H1 (cell line): ENCODE measurements at regions not wholly inside any gene's neighbourhood (a gene's known extent, or its start where the extent isn't known, plus 50 kb on each side); places are given as distances from the start of the nearest gene placed in this dataset.

Experiments
- CTCF ChIA-PET: fragments of 300-600 bp; sonication (Branson Sonifier 250); formaldehyde crosslinking; loops from one replicate; lab custom pipeline; 2021; ENCODE audit not compliant: partially characterized antibody; lab: Charles Lee
- POLR2A ChIA-PET: fragments of 300-600 bp; sonication (Branson Sonifier 250); formaldehyde crosslinking; loops from one replicate; lab custom pipeline; 2021; ENCODE audit warnings: inconsistent platforms; ENCODE audit not compliant: partially characterized antibody; lab: Charles Lee
- DNase-seq, 2 experiments: peaks; one replicate each; pipeline versions ENCODE4 v3.0.0 to v3.0.0-alpha.2; 2010 to 2022; ENCODE audit warnings: low spot score in 2 of 2, low read depth in 1 of 2, mixed read lengths in 1 of 2
- FAIRE-seq: peaks from 2 replicates; lab custom pipeline; 2011; peaks lifted over from hg19 to GRCh38; lab: Jason Lieb, UNC
- H2AFZ ChIP-seq: 2 replicates; pipeline ENCODE4 v1.8.1; 2012; ENCODE audit warnings: low read length, inconsistent platforms
- H2AK5ac ChIP-seq: 2 replicates; pipeline ENCODE4 v1.6.1; 2013; ENCODE audit warnings: low read depth, low read length
- H2BK120ac ChIP-seq: replicated peaks from 2 replicates; pipeline ENCODE3; 2013; ENCODE audit warnings: low read depth, low read length, inconsistent platforms
- H2BK12ac ChIP-seq: 2 replicates; pipeline ENCODE4 v1.6.1; 2013; ENCODE audit warnings: low read depth, low read length
- H2BK15ac ChIP-seq: 2 replicates; pipeline ENCODE4 v1.6.1; 2013; ENCODE audit warnings: low read length
- H2BK20ac ChIP-seq: 2 replicates; pipeline ENCODE4 v1.6.1; 2013; ENCODE audit warnings: low read length
- H2BK5ac ChIP-seq: 2 replicates; pipeline ENCODE4 v1.6.1; 2013; ENCODE audit warnings: low read depth, low read length
- H3K14ac ChIP-seq: 2 replicates; pipeline ENCODE4 v1.6.1; 2013; ENCODE audit warnings: inconsistent platforms; ENCODE audit not compliant: insufficient read length
- H3K18ac ChIP-seq: 2 replicates; pipeline ENCODE4 v1.6.1; 2013; ENCODE audit warnings: low read length; ENCODE audit errors: extremely low read depth
- H3K23ac ChIP-seq: 2 replicates; pipeline ENCODE4 v1.6.1; 2013; ENCODE audit warnings: inconsistent platforms; ENCODE audit not compliant: insufficient read length
- H3K23me2 ChIP-seq: 2 replicates; pipeline ENCODE4 v1.6.1; 2013; ENCODE audit warnings: low read depth, low read length
- H3K27ac ChIP-seq: 2 replicates; pipeline ENCODE4 v1.6.1; 2011; ENCODE audit warnings: low read depth, low read length, inconsistent platforms
- H3K27me3 ChIP-seq, 4 experiments: replicated peaks in 1 of 4; 1 replicate in 1 of 4; 2 replicates in 3 of 4; pipeline versions ENCODE4 v1.6.1 to v1.8.1; 2011 to 2013; ENCODE audit warnings: low read length in 3 of 4, mild to moderate bottlenecking in 3 of 4, inconsistent platforms in 2 of 4, mixed read lengths in 2 of 4, moderate library complexity in 1 of 4; ENCODE audit not compliant: control insufficient read depth in 3 of 4, insufficient read depth in 3 of 4; ENCODE audit errors: extremely low read depth in 1 of 4
- H3K36me3 ChIP-seq, 4 experiments: 2 replicates each; pipeline versions ENCODE4 v1.6.1 to v1.8.1; 2011 to 2013; ENCODE audit warnings: mild to moderate bottlenecking in 4 of 4, low read length in 3 of 4, moderate library complexity in 2 of 4, control low read depth in 1 of 4, inconsistent platforms in 1 of 4; ENCODE audit not compliant: insufficient read depth in 4 of 4, control insufficient read depth in 2 of 4
- H3K4ac ChIP-seq: replicated peaks from 2 replicates; pipeline ENCODE3; 2013; ENCODE audit warnings: low read length, low read depth, mixed read lengths, inconsistent platforms; ENCODE audit not compliant: insufficient read length
- H3K4me1 ChIP-seq, 4 experiments: replicated peaks in 1 of 4; 1 replicate in 1 of 4; 2 replicates in 3 of 4; pipeline versions ENCODE4 v1.6.1 to v1.8.1; 2011 to 2013; ENCODE audit warnings: low read length in 3 of 4, inconsistent platforms in 2 of 4, mixed read lengths in 1 of 4; ENCODE audit not compliant: insufficient read depth in 4 of 4, control insufficient read depth in 3 of 4
- H3K4me2 ChIP-seq, 2 experiments: 2 replicates each; pipeline versions ENCODE4 v1.6.1 to v1.8.1; 2011 to 2013; ENCODE audit warnings: low read depth in 2 of 2, low read length in 2 of 2, control low read depth in 1 of 2, inconsistent platforms in 1 of 2, mild to moderate bottlenecking in 1 of 2; ENCODE audit not compliant: insufficient read depth in 1 of 2
- H3K4me3 ChIP-seq, 4 experiments: fragments of 200-600, 300-600 bp in 1 of 4; sonication (generic), shearing (Covaris generic), sonication (Bioruptor Twin) in 1 of 4; 2 replicates each; pipeline versions ENCODE4 v1.5.1 to v1.8.1; 2011 to 2016; ENCODE audit warnings: low read length in 4 of 4, low read depth in 3 of 4, control low read depth in 2 of 4, inconsistent platforms in 2 of 4, mild to moderate bottlenecking in 2 of 4, mixed read lengths in 1 of 4, moderate library complexity in 1 of 4; ENCODE audit not compliant: insufficient read depth in 2 of 4; ENCODE audit errors: extremely low read depth in 1 of 4
- H3K56ac ChIP-seq: replicated peaks from 2 replicates; pipeline ENCODE3; 2013; ENCODE audit warnings: low read depth, mild to moderate bottlenecking, mixed read lengths, low read length, inconsistent platforms; ENCODE audit not compliant: insufficient read length
- H3K79me1 ChIP-seq: 2 replicates; pipeline ENCODE4 v1.6.1; 2013; ENCODE audit warnings: low read depth, low read length, control low read depth
- H3K79me2 ChIP-seq, 2 experiments: 2 replicates each; pipeline versions ENCODE4 v1.6.1 to v1.8.1; 2012 to 2013; ENCODE audit warnings: low read length in 2 of 2, mild to moderate bottlenecking in 2 of 2, inconsistent platforms in 1 of 2; ENCODE audit not compliant: insufficient read depth in 2 of 2, control insufficient read depth in 1 of 2
- H3K9ac ChIP-seq, 4 experiments: replicated peaks in 1 of 4; 1 replicate in 1 of 4; 2 replicates in 3 of 4; pipeline versions ENCODE4 v1.6.1 to v1.8.1; 2011 to 2013; ENCODE audit warnings: low read depth in 3 of 4, low read length in 3 of 4, control low read depth in 2 of 4, mild to moderate bottlenecking in 2 of 4, moderate library complexity in 2 of 4, inconsistent platforms in 1 of 4; ENCODE audit errors: extremely low read depth in 1 of 4
- H3K9me3 ChIP-seq, 2 experiments: 2 replicates each; pipeline versions ENCODE4 v1.6.1 to v1.8.1; 2012 to 2013; ENCODE audit warnings: mild to moderate bottlenecking in 2 of 2, moderate library complexity in 2 of 2, control low read depth in 1 of 2, inconsistent platforms in 1 of 2, low read depth in 1 of 2, low read length in 1 of 2, mixed read lengths in 1 of 2; ENCODE audit not compliant: insufficient read depth in 2 of 2
- H4K20me1 ChIP-seq, 2 experiments: replicated peaks in 1 of 2; 2 replicates each; pipeline versions ENCODE3 to v1.8.1; 2011 to 2013; ENCODE audit warnings: inconsistent platforms in 2 of 2, low read length in 2 of 2, mild to moderate bottlenecking in 1 of 2; ENCODE audit not compliant: insufficient read depth in 2 of 2, control insufficient read depth in 1 of 2
- H4K5ac ChIP-seq: 2 replicates; pipeline ENCODE4 v1.6.1; 2013; ENCODE audit warnings: low read length, low read depth, mixed read lengths, inconsistent platforms; ENCODE audit not compliant: insufficient read length
- H4K8ac ChIP-seq: 2 replicates; pipeline ENCODE4 v1.8.0; 2013; ENCODE audit warnings: mild to moderate bottlenecking, moderate library complexity, low read length, inconsistent platforms; ENCODE audit not compliant: insufficient read depth; ENCODE audit errors: extremely low read depth
- H4K91ac ChIP-seq: replicated peaks from 2 replicates; pipeline ENCODE3; 2013; ENCODE audit warnings: low read length, mixed read lengths, inconsistent platforms; ENCODE audit not compliant: insufficient read length
- HDAC2 ChIP-seq, 2 experiments: fragments of 300-600 bp in 1 of 2; sonication (generic) in 1 of 2; IDR thresholded peaks; 2 replicates each; pipeline ENCODE4 v1.6.1; 2011 to 2012; ENCODE audit warnings: low read depth in 2 of 2, low read length in 2 of 2, mild to moderate bottlenecking in 2 of 2, moderate library complexity in 2 of 2, borderline replicate concordance in 1 of 2, inconsistent platforms in 1 of 2
- NANOG ChIP-seq: IDR thresholded peaks from 2 replicates; pipeline ENCODE4 v1.6.1; 2011; ENCODE audit warnings: low read length, low read depth, mild to moderate bottlenecking, inconsistent platforms; ENCODE audit not compliant: insufficient read depth, poor library complexity, severe bottlenecking
- WGBS, 2 experiments: shearing (Covaris generic) in 1 of 2; methylation state at CpG; one replicate each; pipeline versions ENCODE4 v1.1.6 to v1.1.7; 2013 to 2015; ENCODE audit warnings: low lambda C conversion rate in 2 of 2, mixed read lengths in 2 of 2, inconsistent platforms in 1 of 2, low coverage in 1 of 2, missing lambda C conversion rate in 1 of 2; ENCODE audit not compliant: insufficient replicate concordance in 2 of 2, insufficient coverage in 1 of 2, insufficient read length in 1 of 2; ENCODE audit errors: extremely low coverage in 1 of 2, missing lambda C conversion rate in 1 of 2; 5-methylcytosine and 5-hydroxymethylcytosine counted together

GRCh38 chr1:181251713-181252075 lies 163.2 kb downstream of the IER5 start:
- peaks cover 0 to 6% (median 4%) of the 10 kb centered on the region in 4 experiments; a peak in 3 of 7 replicates for H3K4me1 ChIP-seq
- FAIRE-seq, result no peak
- H3K4ac ChIP-seq, result no peak overlapping the region
- POLR2A ChIA-PET, result no interaction called here
- H3K27me3 ChIP-seq, result peaks cover 0 to 3% (median 0%) of the 10 kb centered on the region in 4 experiments; a peak in 1 of 7 replicates
- H3K23me2 ChIP-seq, result no peaks in the 10 kb centered on the region
- no peak overlapping the region for H4K8ac ChIP-seq
- no peak overlapping the region for H2BK120ac ChIP-seq
- H3K4me2 ChIP-seq, result no peak overlapping the region
- peak overlapping the region in 1 of 4 experiments; percentile 31; a peak in 1 of 8 replicates for H3K4me3 ChIP-seq
- CTCF ChIA-PET, result interaction anchor here (0.9 kb wide), 1 partner anchor 11 kb away, joined by 3 read pairs; no protein-coding TSS in a partner anchor
- no peak overlapping the region for H2BK12ac ChIP-seq
- H2AFZ ChIP-seq, result no peak overlapping the region
- H3K14ac ChIP-seq, result no peak overlapping the region
- H3K23ac ChIP-seq, result no peak overlapping the region
- no peak overlapping the region for H3K18ac ChIP-seq
- no peak overlapping the region for H4K5ac ChIP-seq
- H2AK5ac ChIP-seq, result no peak overlapping the region
- no peaks in the 10 kb centered on the region for H4K20me1 ChIP-seq
- DNase-seq, result peak in 1 of 2 experiments; percentile 1
- H2BK15ac ChIP-seq, result no peak overlapping the region
- no peak overlapping the region for H2BK20ac ChIP-seq
- H3K79me1 ChIP-seq, result no peaks in the 10 kb centered on the region
- H3K79me2 ChIP-seq, result no peaks in the 10 kb centered on the region
- H3K9me3 ChIP-seq, result peaks cover 15 to 21% of the 10 kb centered on the region in 2 experiments
- H4K91ac ChIP-seq, result no peak overlapping the region
- H3K36me3 ChIP-seq, result no peaks in the 10 kb centered on the region; a peak in 1 of 8 replicates
- H3K27ac ChIP-seq, result no peak overlapping the region
- 25% methylated on average over 6 of the region's 6 CpGs; no CpG with 5 or more reads in 1 of the 2 experiments for WGBS, 2 experiments
- H3K9ac ChIP-seq, result no peak overlapping the region
- H2BK5ac ChIP-seq, result no peak overlapping the region
- TF ChIP-seq NANOG (peak; percentile 33), HDAC2 (IDR thresholded peaks at IDR 0.05; ENCODE audit: borderline replicate concordance in 1 of 2, low read depth in 2 of 2, low read length in 2 of 2) (no peak)
- no peak overlapping the region for H3K56ac ChIP-seq
